ENCODE measurements at regions not wholly inside any gene's neighbourhood (a gene's known extent, or its start where the extent isn't known, plus 50 kb on each side); places are given as distances from the start of the nearest gene placed in this dataset.

DNA sequence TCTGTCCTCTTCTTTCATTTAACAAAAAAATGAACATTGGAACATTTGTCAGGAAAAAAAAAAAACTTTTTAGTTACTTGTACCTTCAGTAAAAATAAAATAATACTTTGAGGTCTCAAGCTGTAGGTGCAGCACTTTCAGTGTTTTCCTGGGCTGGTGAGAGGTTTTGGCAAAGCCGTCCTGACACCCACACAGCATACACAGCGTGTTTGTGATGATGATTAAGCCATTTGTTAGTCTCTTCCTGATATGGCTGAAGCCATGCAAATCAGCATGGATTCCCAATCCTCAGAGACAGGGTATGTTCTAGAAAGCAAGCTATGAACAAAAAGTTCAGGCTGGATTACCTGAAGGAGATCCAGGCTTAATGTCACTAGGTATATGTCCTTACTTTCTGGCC lies 236.8 kb downstream of the ZNF516 start:
- no peaks in the 10 kb centered on the region for H3K36me3 ChIP-seq (ENCODE audit: control insufficient read depth in 2 of 2, insufficient read depth in 2 of 2, low read length in 1 of 2)
- no peaks in the 10 kb centered on the region for H3K4me1 ChIP-seq (ENCODE audit: control insufficient read depth in 2 of 2, insufficient read depth in 2 of 2, low read length in 1 of 2)
- no peaks in the 10 kb centered on the region for H3K27me3 ChIP-seq (ENCODE audit: control insufficient read depth in 1 of 2, insufficient read depth in 2 of 2, low read length in 2 of 2)
- WGBS, 2 donors: 35 to 40% methylated on average over 2 of the region's 2 CpGs
- H3K9me3 ChIP-seq (ENCODE audit: control insufficient read depth in 2 of 2, insufficient read depth in 1 of 2, low read depth in 1 of 2, low read length in 1 of 2): no peaks in the 10 kb centered on the region
- no peak overlapping the region for H3K27ac ChIP-seq (ENCODE audit: low read depth in 2 of 2, low read length in 1 of 2)
- no peak overlapping the region for H3K4me3 ChIP-seq (ENCODE audit: low read depth in 1 of 2, low read length in 2 of 2)

DNA sequence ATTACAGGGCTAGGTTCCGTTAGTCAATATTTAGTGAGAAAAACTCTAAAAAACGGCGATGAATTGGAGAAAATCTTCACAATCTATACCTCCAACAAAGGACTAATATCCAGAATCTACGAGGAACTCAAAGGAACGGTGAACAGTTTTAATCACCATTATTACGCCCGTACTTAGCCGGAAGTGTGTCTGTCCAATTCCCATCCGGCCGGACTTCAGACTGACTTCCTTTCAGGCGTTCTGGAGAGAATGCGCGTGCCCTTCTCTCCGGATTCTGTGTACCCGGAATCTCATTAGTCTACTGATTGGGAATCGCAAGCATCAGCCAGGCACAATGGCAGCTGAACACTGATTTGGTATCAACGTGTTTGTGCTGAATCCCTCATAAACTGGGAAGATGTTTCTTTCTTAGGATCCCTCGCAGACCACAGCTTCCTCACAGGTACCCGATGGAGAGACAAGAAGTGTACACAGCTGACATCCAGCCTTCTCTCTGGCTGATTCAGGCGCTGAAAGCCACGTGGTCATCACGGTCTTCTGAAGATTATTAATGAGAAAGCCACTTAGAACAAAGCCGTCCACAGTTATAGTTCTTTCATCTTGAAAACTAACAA lies 239.9 kb downstream of the ZNF516 start:
- H3K4me3 ChIP-seq (ENCODE audit: low read depth in 1 of 2, low read length in 2 of 2): no peak overlapping the region
- WGBS, 2 donors: 85 to 91% methylated on average over 23 of the region's 23 CpGs
- H3K27ac ChIP-seq (ENCODE audit: low read depth in 2 of 2, low read length in 1 of 2): no peak overlapping the region
- no peaks in the 10 kb centered on the region for H3K9me3 ChIP-seq (ENCODE audit: control insufficient read depth in 2 of 2, insufficient read depth in 1 of 2, low read depth in 1 of 2, low read length in 1 of 2)
- H3K27me3 ChIP-seq (ENCODE audit: control insufficient read depth in 1 of 2, insufficient read depth in 2 of 2, low read length in 2 of 2): no peaks in the 10 kb centered on the region
- no peaks in the 10 kb centered on the region for H3K4me1 ChIP-seq (ENCODE audit: control insufficient read depth in 2 of 2, insufficient read depth in 2 of 2, low read length in 1 of 2)
- no peaks in the 10 kb centered on the region for H3K36me3 ChIP-seq (ENCODE audit: control insufficient read depth in 2 of 2, insufficient read depth in 2 of 2, low read length in 1 of 2)

DNA sequence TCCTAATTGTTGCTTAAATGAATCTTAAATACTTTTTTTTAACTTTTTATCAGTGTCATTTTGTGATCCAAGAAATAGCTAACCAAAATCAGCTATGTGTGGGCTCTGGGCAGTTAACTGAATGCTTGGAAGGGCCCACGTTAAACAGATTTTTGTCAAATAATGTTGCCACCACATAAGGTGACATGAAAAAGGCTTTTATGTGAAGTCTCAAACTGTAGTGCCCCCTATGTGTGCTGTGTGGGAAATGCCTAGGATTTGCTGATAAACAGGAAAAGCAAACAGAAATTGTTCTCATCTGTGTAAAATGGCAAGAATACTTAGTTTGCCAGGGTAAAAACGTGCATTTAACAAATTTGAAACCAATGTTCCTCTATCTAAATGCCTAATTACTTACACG lies 242.2 kb downstream of the ZNF516 start:
- 38 to 46% methylated on average over 3 of the region's 3 CpGs for WGBS, 2 donors

DNA sequence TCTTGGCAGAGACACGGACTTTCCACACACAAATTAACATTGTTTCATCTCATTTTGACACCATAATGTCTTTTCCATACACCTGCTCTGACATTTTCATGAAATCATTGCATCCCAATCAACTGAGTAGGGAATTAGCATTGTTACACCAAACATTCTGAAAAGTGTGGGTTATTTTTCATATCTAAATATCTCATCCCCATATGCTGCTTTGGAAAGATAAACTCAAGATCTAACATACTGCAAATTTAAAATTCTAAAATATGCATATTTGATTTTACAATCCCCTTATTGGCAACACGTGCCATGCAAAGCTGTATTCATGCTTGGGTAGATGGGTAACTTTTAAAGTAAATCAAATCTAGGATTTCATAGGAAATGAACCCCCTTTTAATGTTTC lies 242.9 kb downstream of the ZNF516 start:
- H3K4me3 ChIP-seq (ENCODE audit: low read depth in 1 of 2, low read length in 2 of 2): no peak overlapping the region
- H3K27me3 ChIP-seq (ENCODE audit: control insufficient read depth in 1 of 2, insufficient read depth in 2 of 2, low read length in 2 of 2): no peaks in the 10 kb centered on the region
- H3K9me3 ChIP-seq (ENCODE audit: control insufficient read depth in 2 of 2, insufficient read depth in 1 of 2, low read depth in 1 of 2, low read length in 1 of 2): no peaks in the 10 kb centered on the region
- H3K4me1 ChIP-seq (ENCODE audit: control insufficient read depth in 2 of 2, insufficient read depth in 2 of 2, low read length in 1 of 2): no peaks in the 10 kb centered on the region
- no peaks in the 10 kb centered on the region for H3K36me3 ChIP-seq (ENCODE audit: control insufficient read depth in 2 of 2, insufficient read depth in 2 of 2, low read length in 1 of 2)
- H3K27ac ChIP-seq (ENCODE audit: low read depth in 2 of 2, low read length in 1 of 2): no peak overlapping the region
- WGBS, 2 donors: 66 to 72% methylated on average over 2 of the region's 2 CpGs

More for the DNA sequence above, 242.2 kb downstream of the ZNF516 start:
- Histone ChIP-seq H3K4me3 (ENCODE audit: low read depth in 1 of 2, low read length in 2 of 2) (no peak overlapping the region), H3K27me3 (ENCODE audit: control insufficient read depth in 1 of 2, insufficient read depth in 2 of 2, low read length in 2 of 2) (no peaks in the 10 kb centered on the region), H3K27ac (ENCODE audit: low read depth in 2 of 2, low read length in 1 of 2) (no peak overlapping the region), H3K4me1 (ENCODE audit: control insufficient read depth in 2 of 2, insufficient read depth in 2 of 2, low read length in 1 of 2) (no peaks in the 10 kb centered on the region), H3K36me3 (ENCODE audit: control insufficient read depth in 2 of 2, insufficient read depth in 2 of 2, low read length in 1 of 2) (no peaks in the 10 kb centered on the region), H3K9me3 (ENCODE audit: control insufficient read depth in 2 of 2, insufficient read depth in 1 of 2, low read depth in 1 of 2, low read length in 1 of 2) (no peaks in the 10 kb centered on the region)

DNA sequence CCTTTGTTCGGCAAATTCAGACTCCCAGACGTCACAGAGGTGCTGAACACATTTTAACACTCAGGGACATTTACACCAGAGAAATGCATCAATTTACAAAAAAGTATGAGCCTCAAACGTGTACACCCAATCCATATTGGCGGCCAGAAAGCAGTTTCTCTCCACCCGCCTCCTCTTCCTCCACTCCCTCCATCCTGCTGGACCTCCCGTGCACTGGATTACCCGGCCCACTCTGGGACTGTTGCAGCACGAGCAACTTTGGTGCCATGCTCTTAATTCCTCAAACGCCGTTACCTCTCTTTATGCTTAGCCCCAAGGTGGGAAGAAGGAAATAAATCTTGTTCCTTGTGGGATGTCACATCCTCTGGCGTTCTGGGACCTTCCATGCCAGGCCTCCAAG lies 243.4 kb downstream of the ZNF516 start:
- Histone ChIP-seq H3K4me3 (ENCODE audit: low read depth in 1 of 2, low read length in 2 of 2) (no peak overlapping the region), H3K27me3 (ENCODE audit: control insufficient read depth in 1 of 2, insufficient read depth in 2 of 2, low read length in 2 of 2) (no peaks in the 10 kb centered on the region)
- WGBS, 2 donors: 65 to 68% methylated on average over 11 of the region's 11 CpGs

DNA sequence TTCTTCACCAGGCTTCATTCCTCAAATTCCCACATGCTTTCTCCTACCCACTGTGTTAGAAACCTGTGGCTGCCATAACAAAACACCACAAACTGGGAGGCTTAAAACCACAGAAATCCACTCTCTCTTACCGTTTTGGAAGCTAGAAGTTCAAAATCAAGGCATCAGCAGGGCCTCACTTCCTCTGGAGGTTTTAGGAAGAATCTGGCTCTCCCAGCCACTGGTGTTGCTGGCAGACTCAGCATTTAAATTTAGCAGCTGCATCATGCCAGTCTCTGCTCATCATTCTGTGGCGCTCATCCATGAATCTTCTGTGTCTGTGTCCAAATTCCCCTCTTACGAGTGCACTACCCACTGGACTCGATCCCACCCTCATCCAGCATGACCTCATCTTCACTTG lies 248.5 kb downstream of the ZNF516 start:
- 55 to 58% methylated on average over 4 of the region's 4 CpGs for WGBS, 2 donors
- Histone ChIP-seq H3K36me3 (ENCODE audit: control insufficient read depth in 2 of 2, insufficient read depth in 2 of 2, low read length in 1 of 2) (no peaks in the 10 kb centered on the region), H3K4me1 (ENCODE audit: control insufficient read depth in 2 of 2, insufficient read depth in 2 of 2, low read length in 1 of 2) (no peaks in the 10 kb centered on the region), H3K27me3 (ENCODE audit: control insufficient read depth in 1 of 2, insufficient read depth in 2 of 2, low read length in 2 of 2) (no peaks in the 10 kb centered on the region), H3K27ac (ENCODE audit: low read depth in 2 of 2, low read length in 1 of 2) (no peak overlapping the region), H3K9me3 (ENCODE audit: control insufficient read depth in 2 of 2, insufficient read depth in 1 of 2, low read depth in 1 of 2, low read length in 1 of 2) (no peaks in the 10 kb centered on the region), H3K4me3 (ENCODE audit: low read depth in 1 of 2, low read length in 2 of 2) (no peak overlapping the region)

More for the DNA sequence above, 243.4 kb downstream of the ZNF516 start:
- Histone ChIP-seq H3K9me3 (ENCODE audit: control insufficient read depth in 2 of 2, insufficient read depth in 1 of 2, low read depth in 1 of 2, low read length in 1 of 2) (no peaks in the 10 kb centered on the region), H3K36me3 (ENCODE audit: control insufficient read depth in 2 of 2, insufficient read depth in 2 of 2, low read length in 1 of 2) (no peaks in the 10 kb centered on the region), H3K4me1 (ENCODE audit: control insufficient read depth in 2 of 2, insufficient read depth in 2 of 2, low read length in 1 of 2) (no peaks in the 10 kb centered on the region), H3K27ac (ENCODE audit: low read depth in 2 of 2, low read length in 1 of 2) (no peak overlapping the region)

DNA sequence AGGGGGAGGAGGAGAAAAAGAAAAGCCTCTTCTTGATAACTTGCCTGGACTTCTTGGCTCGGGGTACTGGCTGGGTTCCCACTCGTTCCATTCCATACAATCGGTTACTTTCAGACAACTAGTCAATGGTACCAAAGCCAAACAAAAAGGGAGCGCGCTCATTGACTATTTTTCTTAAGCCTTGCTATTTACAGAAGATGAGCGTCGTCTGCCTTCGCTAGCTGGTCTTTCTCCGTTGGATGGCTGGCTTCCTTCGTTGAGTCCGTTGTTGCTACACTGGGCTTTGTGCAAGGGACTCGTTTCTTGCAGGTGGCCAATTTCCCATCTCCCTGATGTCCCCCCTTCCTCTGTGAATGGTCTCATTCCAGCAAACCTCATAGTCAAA lies 260.4 kb downstream of the ZNF516 start:
- Histone ChIP-seq H3K9me3 (ENCODE audit: control insufficient read depth in 2 of 2, insufficient read depth in 1 of 2, low read depth in 1 of 2, low read length in 1 of 2) (peaks cover 2% of the 10 kb centered on the region in 2 donors), H3K4me3 (ENCODE audit: low read depth in 1 of 2, low read length in 2 of 2) (no peak overlapping the region), H3K27me3 (ENCODE audit: control insufficient read depth in 1 of 2, insufficient read depth in 2 of 2, low read length in 2 of 2) (no peaks in the 10 kb centered on the region), H3K27ac (ENCODE audit: low read depth in 2 of 2, low read length in 1 of 2) (no peak overlapping the region), H3K4me1 (ENCODE audit: control insufficient read depth in 2 of 2, insufficient read depth in 2 of 2, low read length in 1 of 2) (no peaks in the 10 kb centered on the region), H3K36me3 (ENCODE audit: control insufficient read depth in 2 of 2, insufficient read depth in 2 of 2, low read length in 1 of 2) (no peaks in the 10 kb centered on the region)
- 45 to 58% methylated on average over 12 of the region's 12 CpGs for WGBS, 2 donors

DNA sequence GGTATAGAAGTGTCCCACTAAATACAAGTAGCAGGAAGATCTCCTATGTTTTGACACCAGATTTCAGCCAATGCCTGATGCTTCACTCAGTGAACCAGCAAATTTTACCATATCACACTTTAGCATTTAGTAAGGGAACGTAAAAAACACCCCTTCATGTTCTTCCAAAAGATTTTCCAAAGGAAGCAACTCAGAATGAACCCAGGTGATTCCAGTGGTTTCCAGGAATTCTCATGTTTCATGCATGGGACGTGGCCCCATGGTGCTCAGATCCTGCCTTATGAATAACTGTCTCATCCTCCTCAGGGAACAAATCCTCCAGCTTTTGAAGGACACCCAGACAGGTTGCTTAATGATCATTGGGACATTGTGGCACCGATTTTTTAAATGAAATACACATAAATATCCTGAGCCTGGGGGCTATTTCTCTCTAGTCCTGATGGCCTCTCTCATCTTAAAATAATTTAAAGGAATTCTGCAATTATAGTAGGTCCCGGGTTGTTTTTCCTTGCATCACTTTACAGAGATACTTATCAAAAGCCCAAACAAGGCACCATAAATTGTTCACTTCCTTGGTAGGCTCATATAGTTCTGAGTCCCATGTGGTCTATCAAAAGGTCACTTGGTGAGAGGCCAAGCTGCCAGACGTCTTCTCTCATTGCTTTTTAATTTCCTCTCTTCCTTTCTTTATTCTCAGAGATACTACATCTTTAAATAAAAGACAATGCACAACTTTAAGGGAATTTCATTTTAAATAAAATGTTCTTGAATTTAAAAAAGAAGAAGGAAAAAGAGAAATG lies 261.0 kb downstream of the ZNF516 start:
- no peaks in the 10 kb centered on the region for H3K4me1 ChIP-seq (ENCODE audit: control insufficient read depth in 2 of 2, insufficient read depth in 2 of 2, low read length in 1 of 2)
- H3K27ac ChIP-seq (ENCODE audit: low read depth in 2 of 2, low read length in 1 of 2): no peak overlapping the region
- H3K4me3 ChIP-seq (ENCODE audit: low read depth in 1 of 2, low read length in 2 of 2): no peak overlapping the region
- no peaks in the 10 kb centered on the region for H3K27me3 ChIP-seq (ENCODE audit: control insufficient read depth in 1 of 2, insufficient read depth in 2 of 2, low read length in 2 of 2)
- 56 to 57% methylated on average over 5 of the region's 5 CpGs for WGBS, 2 donors
- H3K36me3 ChIP-seq (ENCODE audit: control insufficient read depth in 2 of 2, insufficient read depth in 2 of 2, low read length in 1 of 2): no peaks in the 10 kb centered on the region
- peaks cover 2% of the 10 kb centered on the region in 2 donors for H3K9me3 ChIP-seq (ENCODE audit: control insufficient read depth in 2 of 2, insufficient read depth in 1 of 2, low read depth in 1 of 2, low read length in 1 of 2)

DNA sequence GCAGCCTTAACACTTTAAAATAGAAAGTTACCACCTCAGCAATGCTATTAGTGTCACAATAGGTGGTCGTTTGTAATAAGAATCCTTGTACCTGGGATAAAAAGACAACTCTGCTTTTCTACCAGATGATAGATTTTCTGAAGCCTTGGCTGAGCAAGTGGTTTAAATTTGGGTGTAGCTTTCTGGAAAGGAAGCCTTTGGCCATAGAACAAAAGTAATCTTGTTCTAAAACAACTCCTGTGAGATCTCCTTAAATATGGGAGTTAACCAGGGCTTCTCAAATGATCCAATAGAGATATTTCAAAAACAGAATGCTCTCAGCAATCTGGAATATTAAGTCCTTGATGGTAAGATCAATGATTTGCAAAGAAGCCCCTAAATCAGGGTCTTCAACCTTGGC lies 261.6 kb downstream of the ZNF516 start:
- H3K4me3 ChIP-seq (ENCODE audit: low read depth in 1 of 2, low read length in 2 of 2): no peak overlapping the region
- WGBS, 2 donors: 54 to 68% methylated on average over 1 of the region's 1 CpG
- peaks cover 2% of the 10 kb centered on the region in 2 donors for H3K9me3 ChIP-seq (ENCODE audit: control insufficient read depth in 2 of 2, insufficient read depth in 1 of 2, low read depth in 1 of 2, low read length in 1 of 2)
- H3K36me3 ChIP-seq (ENCODE audit: control insufficient read depth in 2 of 2, insufficient read depth in 2 of 2, low read length in 1 of 2): no peaks in the 10 kb centered on the region
- no peaks in the 10 kb centered on the region for H3K4me1 ChIP-seq (ENCODE audit: control insufficient read depth in 2 of 2, insufficient read depth in 2 of 2, low read length in 1 of 2)
- H3K27ac ChIP-seq (ENCODE audit: low read depth in 2 of 2, low read length in 1 of 2): no peak overlapping the region
- H3K27me3 ChIP-seq (ENCODE audit: control insufficient read depth in 1 of 2, insufficient read depth in 2 of 2, low read length in 2 of 2): no peaks in the 10 kb centered on the region

DNA sequence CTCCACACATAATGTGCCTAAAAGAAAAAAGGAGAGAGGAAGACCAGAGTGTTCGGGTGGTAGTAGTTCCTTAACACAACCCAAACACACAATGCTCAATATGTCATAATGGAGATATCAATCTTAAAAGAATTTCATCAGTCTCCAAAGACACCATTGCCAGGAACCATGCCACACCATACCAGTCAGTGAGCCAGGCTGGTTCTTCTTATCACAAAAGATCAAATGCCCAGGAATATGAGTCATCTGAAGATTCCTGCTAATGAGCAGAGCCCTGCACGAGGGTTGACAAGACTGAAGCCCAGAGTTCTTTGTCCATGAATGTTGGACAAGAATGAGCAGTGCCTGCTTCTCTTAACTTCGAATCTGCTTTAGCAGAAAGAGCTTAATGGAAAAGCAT lies 262.3 kb downstream of the ZNF516 start:
- H3K36me3 ChIP-seq (ENCODE audit: control insufficient read depth in 2 of 2, insufficient read depth in 2 of 2, low read length in 1 of 2): no peaks in the 10 kb centered on the region
- no peak overlapping the region for H3K27ac ChIP-seq (ENCODE audit: low read depth in 2 of 2, low read length in 1 of 2)
- H3K4me3 ChIP-seq (ENCODE audit: low read depth in 1 of 2, low read length in 2 of 2): no peak overlapping the region
- H3K9me3 ChIP-seq (ENCODE audit: control insufficient read depth in 2 of 2, insufficient read depth in 1 of 2, low read depth in 1 of 2, low read length in 1 of 2): peaks cover 2% of the 10 kb centered on the region in 2 donors
- 52 to 55% methylated on average over 3 of the region's 3 CpGs for WGBS, 2 donors
- no peaks in the 10 kb centered on the region for H3K4me1 ChIP-seq (ENCODE audit: control insufficient read depth in 2 of 2, insufficient read depth in 2 of 2, low read length in 1 of 2)
- H3K27me3 ChIP-seq (ENCODE audit: control insufficient read depth in 1 of 2, insufficient read depth in 2 of 2, low read length in 2 of 2): no peaks in the 10 kb centered on the region
